K562 (cell line): ENCODE measurements at regions not wholly inside any gene's neighbourhood (a gene's known extent, or its start where the extent isn't known, plus 50 kb on each side); places are given as distances from the start of the nearest gene placed in this dataset.
A peak's percentile ranks its signal among the peaks of the same experiment; 100 is the strongest.

Source experiments
- ASH1L ChIP-seq: fragments of 450-650 bp; IDR thresholded peaks from 2 replicates; pipeline ENCODE4 v1.6.1; 2018; ENCODE audit warnings: borderline replicate concordance, mild to moderate bottlenecking, low read depth; ENCODE audit not compliant: partially characterized antibody
- ATF6 ChIP-seq: sonication (generic); formaldehyde crosslinking; IDR thresholded peaks from 2 replicates; pipeline ENCODE4 v1.4.0; 2020; ENCODE audit warnings: mild to moderate bottlenecking, missing genetic modification reagents
- BCOR ChIP-seq: fragments of 450-650 bp; IDR thresholded peaks from 2 replicates; pipeline ENCODE4 v1.6.1; 2016
- CBFA2T2 ChIP-seq: fragments of 450-650 bp; conservative IDR thresholded peaks from 2 replicates; pipeline ENCODE4 v1.6.1; 2017; ENCODE audit warnings: mild to moderate bottlenecking
- CBFB ChIP-seq: sonication (generic); formaldehyde crosslinking; IDR thresholded peaks from 2 replicates; pipeline ENCODE4 v1.4.0; 2020; ENCODE audit warnings: mild to moderate bottlenecking, missing genetic modification reagents
- CHD2 ChIP-seq: IDR thresholded peaks from 2 replicates; pipeline ENCODE4 v1.6.1; 2011; ENCODE audit warnings: low read depth, low read length
- DDX20 ChIP-seq: fragments of 450-650 bp; IDR thresholded peaks from 2 replicates; pipeline ENCODE4 v1.6.1; 2016; ENCODE audit warnings: missing genetic modification characterization, low read depth, mild to moderate bottlenecking, missing compliant biosample characterization, moderate library complexity
- ELF4 ChIP-seq: fragments of 450-650 bp; formaldehyde crosslinking; IDR thresholded peaks from 2 replicates; pipeline ENCODE4 v1.4.0; 2022; ENCODE audit warnings: missing genetic modification characterization
- GABPB1 ChIP-seq: sonication (generic); formaldehyde crosslinking; IDR thresholded peaks from 2 replicates; pipeline ENCODE4 v1.8.0; 2022; ENCODE audit warnings: mild to moderate bottlenecking, missing genetic modification reagents
- GTF2B ChIP-seq: IDR thresholded peaks from 2 replicates; pipeline ENCODE4 v1.6.1; 2011; ENCODE audit not compliant: insufficient read length; ENCODE audit errors: extremely low read depth
- JUND ChIP-seq, 2 experiments: IDR thresholded peaks; 2 replicates in 1 of 2; 3 replicates in 1 of 2; pipeline ENCODE4 v1.6.1; 2011; ENCODE audit warnings: borderline replicate concordance in 2 of 2, low read depth in 2 of 2, low read length in 2 of 2, improper control_type of control experiment in 1 of 2, missing biosample characterization in 1 of 2, missing genetic modification characterization in 1 of 2, missing genetic modification reagents in 1 of 2
- MXI1 ChIP-seq: IDR thresholded peaks from 2 replicates; pipeline ENCODE4 v1.6.1; 2011; ENCODE audit warnings: low read depth, mild to moderate bottlenecking, improper control_type of control experiment, low read length
- PTRF ChIP-seq: fragments of 450-650 bp; IDR thresholded peaks from 2 replicates; pipeline ENCODE4 v1.6.1; 2016; ENCODE audit warnings: mild to moderate bottlenecking, missing genetic modification characterization, missing compliant biosample characterization
- RBM14 ChIP-seq: fragments of 200-400 bp; formaldehyde crosslinking; IDR thresholded peaks from 2 replicates; pipeline ENCODE4 v1.6.1; 2018; ENCODE audit warnings: low read depth, mild to moderate bottlenecking, low read length, moderate library complexity, borderline replicate concordance; ENCODE audit not compliant: insufficient read depth
- SAP30 ChIP-seq: fragments of 200-600 bp; sonication (generic); IDR thresholded peaks from 2 replicates; pipeline ENCODE4 v1.6.1; 2012; ENCODE audit warnings: borderline replicate concordance, low read depth, mild to moderate bottlenecking, moderate library complexity, low read length, control low read depth, inconsistent platforms; ENCODE audit not compliant: insufficient read depth, poor library complexity, severe bottlenecking
- SIRT6 ChIP-seq: IDR thresholded peaks from one replicate; pipeline ENCODE4 v1.6.1; 2012; ENCODE audit warnings: low read depth, mild to moderate bottlenecking, control low read depth, inconsistent platforms, low read length, moderate library complexity
- STAT5B ChIP-seq: fragments of 250-450 bp; sonication (Bioruptor Pico); IDR thresholded peaks from 2 replicates; pipeline ENCODE4 v1.8.0; 2021; ENCODE audit warnings: mild to moderate bottlenecking, inconsistent platforms
- TEAD1 ChIP-seq, 2 experiments: fragments of 450-650 bp in 1 of 2; sonication (generic) in 1 of 2; formaldehyde crosslinking; IDR thresholded peaks; 2 replicates each; pipeline versions ENCODE4 v1.4.0 to v1.8.0; 2020 to 2022; ENCODE audit warnings: mild to moderate bottlenecking in 2 of 2, missing genetic modification reagents in 1 of 2
- TRIM28 ChIP-seq: fragments of 450-650 bp; IDR thresholded peaks from 2 replicates; pipeline ENCODE4 v1.6.1; 2017
- ZBTB7A ChIP-seq: IDR thresholded peaks from 2 replicates; pipeline ENCODE4 v1.6.1; 2011; ENCODE audit warnings: low read depth, mild to moderate bottlenecking, low read length, moderate library complexity, borderline replicate concordance; ENCODE audit not compliant: control insufficient read depth
- ZC3H11A ChIP-seq: IDR thresholded peaks from 2 replicates; pipeline ENCODE4 v1.6.1; 2012; ENCODE audit warnings: low read depth, low read length, improper control_type of control experiment
- ZNF217 ChIP-seq: sonication (generic); formaldehyde crosslinking; IDR thresholded peaks from 2 replicates; pipeline ENCODE4 v1.8.0; 2022; ENCODE audit warnings: mild to moderate bottlenecking, missing genetic modification reagents
- ZNF740 ChIP-seq, 3 experiments: fragments of 200-800 bp in 1 of 3; sonication (Bioruptor generic) in 1 of 3; sonication (generic) in 1 of 3; formaldehyde crosslinking in 1 of 3; IDR thresholded peaks; 2 replicates each; pipeline versions ENCODE4 v1.6.1 to v1.8.0; 2016 to 2022; ENCODE audit warnings: mild to moderate bottlenecking in 2 of 3, missing compliant biosample characterization in 2 of 3, missing genetic modification characterization in 2 of 3, missing genetic modification reagents in 1 of 3
- ZNF77 ChIP-seq: fragments of 250-450 bp; sonication (Bioruptor Pico); IDR thresholded peaks from 2 replicates; pipeline ENCODE4 v1.5.0; 2020
- ZSCAN32 ChIP-seq: fragments of 450-650 bp; formaldehyde crosslinking; IDR thresholded peaks from 2 replicates; pipeline ENCODE4 v1.4.0; 2020; ENCODE audit warnings: mild to moderate bottlenecking, moderate library complexity

- no peak for TF ChIP-seq ELF4
- TF ChIP-seq GABPB1 (CRISPR knock-in tag): no peak
- TF ChIP-seq ZNF77 (CRISPR knock-in tag): no peak
- TF ChIP-seq ZNF740 (CRISPR knock-in tag; IDR thresholded peaks at IDR 0.05): no peak
- TF ChIP-seq ZNF740 (tag; IDR thresholded peaks at IDR 0.05): no peak
- no peak for TF ChIP-seq TRIM28
- no peak for TF ChIP-seq CBFB (CRISPR knock-in tag)
- no peak for TF ChIP-seq BCOR
- TF ChIP-seq SAP30: no peak
- peak; percentile 99 for TF ChIP-seq JUND (IDR thresholded peaks at IDR 0.05; ENCODE audit: borderline replicate concordance, low read depth, low read length)
- TF ChIP-seq JUND (tag; IDR thresholded peaks at IDR 0.05; ENCODE audit: borderline replicate concordance, low read depth, low read length): peak; percentile 97
- TF ChIP-seq ZNF217 (CRISPR knock-in tag): no peak
- no peak for TF ChIP-seq DDX20 (tag)
- TF ChIP-seq MXI1: no peak
- TF ChIP-seq ZC3H11A: no peak
- TF ChIP-seq ZBTB7A: no peak
- no peak for TF ChIP-seq TEAD1 (CRISPR knock-in tag; IDR thresholded peaks at IDR 0.05)
- TF ChIP-seq ATF6: no peak
- TF ChIP-seq ASH1L: no peak
- TF ChIP-seq SIRT6: no peak
- no peak for TF ChIP-seq STAT5B (CRISPR knock-in tag)
- no peak for TF ChIP-seq GTF2B
- TF ChIP-seq CBFA2T2: no peak
- no peak for TF ChIP-seq ZSCAN32 (CRISPR knock-in tag)
- no peak for TF ChIP-seq PTRF (tag)
- TF ChIP-seq RBM14: no peak
- no peak for TF ChIP-seq CHD2
Observed at GRCh38 chr6:108737594-108738546, 110.4 kb upstream of the ARMC2 start (continued).
